ENCODE measurements at regions not wholly inside any gene's neighbourhood (a gene's known extent, or its start where the extent isn't known, plus 50 kb on each side); places are given as distances from the start of the nearest gene placed in this dataset.

GRCh38 chr10:55098452-55098851 lies 297.4 kb upstream of the PCDH15 start:
- DNase-seq, result no peak

DNA sequence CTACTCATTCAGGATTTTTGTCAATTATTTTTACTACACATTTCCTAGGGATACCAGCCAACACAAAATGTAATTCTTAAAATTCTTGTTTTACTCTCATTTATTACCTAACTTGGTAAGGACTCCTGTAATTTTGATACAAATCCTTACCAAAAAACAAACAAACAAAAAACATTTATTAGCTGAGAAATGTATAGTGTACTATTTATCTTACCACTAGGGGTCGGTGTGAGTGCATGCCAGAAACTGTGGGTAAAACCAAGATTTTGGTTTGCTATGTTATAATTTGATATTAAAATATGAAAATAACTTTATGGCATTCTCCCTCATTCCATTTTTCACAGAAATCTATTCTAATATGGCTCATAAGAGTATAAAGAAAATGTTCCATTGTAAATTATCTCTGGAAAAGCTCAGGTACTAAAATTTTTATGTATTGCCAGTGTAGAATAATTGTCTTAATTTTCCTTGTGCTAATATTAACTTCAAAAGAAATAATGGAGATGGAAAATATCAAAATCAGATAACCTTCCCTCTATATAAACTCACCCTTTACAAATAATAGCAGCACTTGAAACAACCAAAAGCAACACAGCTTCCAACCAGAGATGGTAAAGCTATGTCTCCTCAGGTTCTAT lies 290.8 kb upstream of the PCDH15 start:
- DNase-seq, result no peak

- DNase-seq, result no peak
These were observed 277.1 kb upstream of the PCDH15 start for GRCh38 chr10:55078121-55078520.

DNA sequence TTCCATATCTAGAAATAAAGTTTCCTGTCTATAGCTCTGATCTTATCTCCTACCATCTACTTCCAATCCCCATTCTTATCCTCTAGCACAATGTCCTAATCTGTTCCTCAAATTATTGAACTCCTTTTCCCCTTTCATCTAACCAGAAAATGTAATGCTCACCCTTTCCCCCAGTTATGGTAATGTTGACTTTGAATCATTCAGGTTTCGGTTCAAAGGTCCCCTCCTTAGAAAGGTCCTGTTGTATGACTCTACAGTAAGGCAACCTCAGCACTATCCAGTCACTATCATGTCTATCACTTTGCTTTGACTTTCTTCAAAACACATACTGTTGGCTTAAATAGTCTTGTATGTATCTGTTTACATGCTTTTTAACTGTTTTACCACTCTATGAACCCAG lies 264.2 kb upstream of the PCDH15 start:
- DNase-seq, result no peak

- no peak for DNase-seq
These were observed 262.8 kb upstream of the PCDH15 start for GRCh38 chr10:55063811-55064210.

DNA sequence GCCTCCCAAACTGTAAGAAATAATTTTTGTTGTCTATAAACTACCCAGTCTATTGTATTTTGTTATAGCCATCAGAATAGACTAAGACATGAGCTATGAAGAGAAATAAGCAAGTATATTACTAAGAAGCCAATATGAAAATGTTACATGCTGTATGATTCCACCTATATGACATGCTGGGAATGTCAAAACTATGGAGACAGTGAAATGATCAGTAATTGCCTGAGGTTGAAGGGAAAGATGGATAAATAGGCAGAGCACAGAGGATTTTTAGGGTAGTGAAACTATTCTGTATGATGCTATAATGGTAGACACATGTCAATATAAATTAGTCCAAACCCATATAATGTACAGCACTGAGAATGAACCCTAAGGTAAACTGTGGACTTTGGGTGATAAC lies 261.3 kb upstream of the PCDH15 start:
- DNase-seq, result no peak

DNA sequence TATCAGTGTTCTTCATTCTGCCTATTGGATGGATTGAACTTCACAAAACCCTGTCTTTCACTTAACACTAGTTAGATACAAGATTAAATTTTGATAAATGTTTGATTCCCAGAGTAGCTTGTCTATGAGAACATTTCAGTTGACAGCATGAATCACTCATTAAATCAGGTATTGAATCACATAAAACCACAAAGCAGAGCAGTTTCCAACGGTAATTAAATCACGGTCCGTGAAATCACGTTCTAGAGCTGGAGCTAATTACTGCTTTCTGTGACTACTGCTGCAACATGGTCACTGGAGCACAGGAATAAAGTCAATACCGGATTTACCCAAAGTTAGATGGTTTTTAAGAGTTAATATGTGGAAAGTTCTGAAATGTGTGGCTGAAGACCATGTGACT lies 257.8 kb upstream of the PCDH15 start:
- no peak for DNase-seq

- DNase-seq, result no peak
These were observed 250.5 kb upstream of the PCDH15 start for GRCh38 chr10:55051515-55051914.

GRCh38 chr10:55048830-55049498 lies 247.9 kb upstream of the PCDH15 start:
- DNase-seq, result no peak

- no peak for DNase-seq
These were observed 242.5 kb upstream of the PCDH15 start for GRCh38 chr10:55043540-55043939.

DNA sequence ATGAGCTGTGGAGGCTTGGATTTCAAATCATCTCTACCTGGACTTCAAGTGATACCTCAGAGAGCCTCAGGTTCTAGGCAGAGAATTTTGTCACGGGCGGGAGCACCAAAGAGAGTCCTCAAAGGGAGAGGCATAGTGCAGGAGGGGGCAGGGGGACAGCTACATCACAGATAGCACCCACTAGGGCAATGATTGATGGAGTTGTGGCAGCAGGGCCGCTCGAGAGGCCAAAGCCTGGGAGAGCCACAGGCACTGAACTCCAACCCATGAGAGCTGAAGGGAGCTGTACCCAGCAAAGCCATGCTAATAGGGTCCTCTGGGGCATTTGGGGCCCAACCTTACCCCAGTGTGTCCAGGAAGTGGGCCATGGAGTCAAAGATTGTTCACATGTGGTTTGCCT lies 232.0 kb upstream of the PCDH15 start:
- no peak for DNase-seq

DNA sequence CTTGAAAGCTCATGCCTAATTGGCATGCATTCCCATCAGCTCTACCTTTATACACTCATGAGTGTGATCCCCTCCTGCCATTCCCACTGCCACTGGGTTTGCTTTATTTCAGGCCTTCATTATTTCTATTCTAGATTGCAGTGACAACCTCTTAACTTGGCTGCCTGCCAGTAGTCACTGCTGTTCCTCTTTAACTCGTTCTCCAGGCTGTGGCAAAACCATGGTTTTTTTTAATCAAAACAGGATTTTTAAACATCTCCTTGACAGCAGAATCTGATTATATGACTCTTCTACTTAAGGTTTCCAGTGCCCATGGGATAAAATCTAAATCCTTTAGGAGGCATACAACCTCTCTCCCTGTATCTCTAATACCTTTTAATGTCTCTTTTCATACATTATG lies 223.7 kb upstream of the PCDH15 start:
- peak; percentile 0 for DNase-seq

DNA sequence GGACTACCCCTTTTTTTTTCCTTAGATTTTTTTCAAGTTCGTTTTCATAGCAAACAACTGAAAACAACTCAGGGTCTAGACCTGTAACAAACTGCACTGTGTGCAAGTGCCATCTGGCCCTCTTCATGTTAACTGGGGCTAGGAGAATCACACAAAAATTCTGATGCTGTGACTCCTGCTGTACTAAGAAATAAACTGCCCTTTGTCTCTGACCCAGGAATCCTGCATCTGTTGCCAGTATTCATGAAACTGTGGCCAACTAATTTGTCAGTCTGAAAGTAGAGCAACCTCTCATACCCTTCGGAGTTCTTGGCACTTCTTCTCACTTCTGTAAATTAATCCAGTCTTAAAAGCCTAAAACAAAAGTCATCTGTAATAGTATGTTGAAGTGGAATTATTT lies 218.4 kb upstream of the PCDH15 start:
- no peak for DNase-seq

- no peak for DNase-seq
These were observed 212.3 kb upstream of the PCDH15 start for GRCh38 chr10:55013318-55013717.

DNA sequence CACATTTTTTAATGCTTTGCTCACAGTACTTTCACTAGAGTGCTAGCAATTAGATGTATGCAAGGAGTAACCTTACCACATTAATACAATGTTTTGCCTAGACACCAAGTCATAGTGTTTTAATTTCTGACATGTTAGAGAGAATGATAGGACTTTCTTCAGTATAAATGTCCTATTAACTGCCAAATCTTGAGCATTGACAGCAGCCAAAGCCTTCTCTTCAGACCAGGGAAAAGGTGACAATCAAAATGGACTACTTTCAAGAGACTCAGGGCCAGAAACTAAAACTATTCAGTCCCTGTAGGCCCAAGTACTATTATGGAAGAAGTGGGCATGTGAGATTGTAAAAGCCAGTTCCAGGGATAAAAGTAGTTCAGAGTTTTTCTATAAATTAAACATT lies 201.4 kb upstream of the PCDH15 start:
- DNase-seq, result no peak

DNA sequence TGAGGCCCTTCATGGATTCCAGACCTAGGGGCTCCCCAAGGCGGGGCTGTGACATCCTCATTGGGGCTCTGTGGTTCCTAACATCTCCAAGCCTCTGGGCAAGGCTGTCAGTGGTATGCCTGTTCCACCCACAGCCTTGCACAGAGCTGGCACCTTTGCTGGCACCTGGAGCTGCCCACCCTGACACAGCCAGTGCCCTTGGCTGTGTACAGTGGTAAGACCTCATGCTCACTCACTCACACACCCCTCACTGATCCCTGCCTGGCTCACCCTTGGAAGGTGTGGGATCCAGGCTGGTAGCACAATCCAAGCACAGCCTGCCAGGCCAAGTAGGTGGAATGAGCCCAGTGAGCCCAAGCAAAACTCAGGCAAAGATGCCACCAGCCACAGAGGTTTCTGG lies 200.4 kb upstream of the PCDH15 start:
- DNase-seq, result no peak

GRCh38 chr10:54993148-54993547 lies 192.1 kb upstream of the PCDH15 start:
- no peak for DNase-seq

DNA sequence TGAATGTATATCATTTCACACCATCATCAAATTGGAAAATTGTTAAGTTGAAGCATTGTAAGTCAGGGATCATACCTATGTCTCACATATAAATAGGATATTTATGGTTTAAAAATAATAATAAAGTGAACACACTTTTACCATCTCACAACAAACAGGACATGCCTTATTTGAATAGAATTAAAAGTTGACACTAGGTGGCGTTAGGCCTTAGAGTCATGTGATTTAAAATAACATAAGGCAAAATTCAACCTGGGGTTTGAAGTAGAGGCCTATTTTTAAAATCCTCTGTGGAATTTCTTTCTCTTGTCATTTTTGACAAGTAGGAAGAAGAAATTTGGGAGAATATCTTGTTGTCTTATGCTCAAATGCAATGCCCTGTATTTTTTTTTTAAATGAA lies 184.7 kb upstream of the PCDH15 start:
- no peak for DNase-seq

DNA sequence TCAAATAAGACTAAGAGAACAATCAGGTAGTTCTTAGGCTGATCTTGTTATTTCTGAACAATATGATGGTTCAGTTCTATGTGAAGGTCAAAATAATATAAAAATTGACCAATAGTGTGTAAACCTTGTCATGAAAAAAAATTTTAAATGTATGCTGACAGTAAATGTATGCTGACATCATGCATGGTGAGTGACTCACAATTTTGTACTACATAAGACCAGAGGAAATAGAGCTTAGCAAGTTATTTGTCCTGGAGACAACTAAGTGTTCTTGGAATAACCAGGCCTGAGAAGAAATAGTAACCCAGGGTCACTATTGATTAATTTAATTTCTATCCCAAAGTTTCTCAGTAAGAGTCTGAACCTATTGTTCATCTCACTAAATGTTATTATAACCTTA lies 182.2 kb upstream of the PCDH15 start:
- no peak for DNase-seq

- DNase-seq, result no peak
These were observed 161.3 kb upstream of the PCDH15 start for GRCh38 chr10:54962134-54962900.

DNA sequence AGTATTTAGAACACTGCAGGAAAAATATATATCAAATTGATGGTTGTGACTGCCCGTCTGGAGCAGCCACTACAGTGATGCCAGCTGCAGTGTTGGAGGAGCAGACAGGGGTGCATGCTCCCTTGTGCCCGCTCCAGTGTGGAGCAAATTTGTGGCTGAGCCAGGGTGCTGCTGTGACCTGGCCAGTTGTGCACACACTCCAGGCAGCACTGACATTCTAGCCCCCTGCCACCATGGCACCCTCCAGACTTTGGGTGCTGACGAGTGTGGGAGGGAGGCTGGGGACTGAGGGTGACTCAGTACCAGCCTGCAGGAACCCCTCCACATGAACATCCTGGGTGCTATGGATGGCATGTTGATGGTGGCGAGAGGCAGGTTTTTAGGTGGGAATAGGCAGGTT lies 160.0 kb upstream of the PCDH15 start:
- no peak for DNase-seq

- no peak for DNase-seq
These were observed 157.8 kb upstream of the PCDH15 start for GRCh38 chr10:54958844-54959243.

GRCh38 chr10:54947605-54948004 lies 146.6 kb upstream of the PCDH15 start:
- no peak for DNase-seq

GRCh38 chr10:54940418-54940817 lies 139.4 kb upstream of the PCDH15 start:
- DNase-seq, result no peak

Measured in NCI-H2081 treated with DMSO at 0.1 percent for 48 hours (cell line).